ENCODE measurements at regions not wholly inside any gene's neighbourhood (a gene's known extent, or its start where the extent isn't known, plus 50 kb on each side); places are given as distances from the start of the nearest gene placed in this dataset.
"Not testable (repeated sequence)": the region's sequence is repeated elsewhere in the genome, so short reads cannot be mapped to it uniquely, and the experiment has no call there.

GRCh38 chr3:197430502-197430901, 125.3 kb downstream of the BDH1 start:
- no peak for DNase-seq

- DNase-seq: no peak
These were observed 126.8 kb downstream of the BDH1 start for GRCh38 chr3:197428952-197429351.

- peak; percentile 75 for DNase-seq
These were observed 127.5 kb downstream of the BDH1 start for GRCh38 chr3:197428117-197428801.

DNA sequence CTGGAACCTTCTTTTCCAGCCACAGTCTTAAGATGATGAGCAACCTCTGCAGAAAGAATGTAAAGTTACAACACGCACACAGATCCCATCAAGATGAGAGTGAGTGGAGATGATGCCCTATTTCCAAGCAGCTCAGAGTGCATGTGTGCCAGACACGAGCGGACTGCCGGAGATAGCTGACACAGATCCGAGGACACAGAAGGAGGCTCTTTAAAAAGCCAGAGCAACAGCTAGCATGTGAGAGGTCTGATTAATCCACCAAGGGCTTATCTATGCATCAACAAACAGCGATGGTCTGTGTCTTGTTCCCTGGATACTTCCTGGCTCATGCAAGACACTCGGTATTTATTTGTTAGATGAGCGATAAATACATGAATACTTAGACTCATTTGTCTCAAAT, 128.6 kb upstream of the DLG1 start:
- DNase-seq: no peak

DNA sequence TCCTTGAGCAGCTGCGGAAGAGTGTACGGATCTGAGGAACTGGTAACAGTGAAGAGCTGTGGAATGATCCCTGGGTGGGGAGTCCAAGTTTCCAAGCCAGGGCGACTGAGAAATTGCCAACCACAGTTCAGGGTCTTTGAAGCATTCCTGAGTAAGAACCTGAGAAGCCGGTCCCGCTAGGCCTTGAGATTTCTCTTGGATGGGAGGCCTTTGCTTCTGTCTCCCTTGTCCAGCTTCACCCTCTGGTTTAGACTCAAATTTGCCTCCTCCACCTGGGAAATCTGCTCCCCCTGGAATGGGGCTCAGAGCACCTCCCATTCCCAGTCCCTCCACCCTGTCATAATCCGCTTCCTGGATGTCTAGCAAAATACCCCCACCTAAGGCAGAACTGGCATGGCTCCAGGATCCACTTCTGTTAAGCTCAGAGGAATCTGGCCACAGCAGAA, 127.7 kb upstream of the DLG1 start:
- DNase-seq: no peak

- DNase-seq: no peak
These were observed 127.2 kb upstream of the DLG1 start for GRCh38 chr3:197425485-197426120.

DNA sequence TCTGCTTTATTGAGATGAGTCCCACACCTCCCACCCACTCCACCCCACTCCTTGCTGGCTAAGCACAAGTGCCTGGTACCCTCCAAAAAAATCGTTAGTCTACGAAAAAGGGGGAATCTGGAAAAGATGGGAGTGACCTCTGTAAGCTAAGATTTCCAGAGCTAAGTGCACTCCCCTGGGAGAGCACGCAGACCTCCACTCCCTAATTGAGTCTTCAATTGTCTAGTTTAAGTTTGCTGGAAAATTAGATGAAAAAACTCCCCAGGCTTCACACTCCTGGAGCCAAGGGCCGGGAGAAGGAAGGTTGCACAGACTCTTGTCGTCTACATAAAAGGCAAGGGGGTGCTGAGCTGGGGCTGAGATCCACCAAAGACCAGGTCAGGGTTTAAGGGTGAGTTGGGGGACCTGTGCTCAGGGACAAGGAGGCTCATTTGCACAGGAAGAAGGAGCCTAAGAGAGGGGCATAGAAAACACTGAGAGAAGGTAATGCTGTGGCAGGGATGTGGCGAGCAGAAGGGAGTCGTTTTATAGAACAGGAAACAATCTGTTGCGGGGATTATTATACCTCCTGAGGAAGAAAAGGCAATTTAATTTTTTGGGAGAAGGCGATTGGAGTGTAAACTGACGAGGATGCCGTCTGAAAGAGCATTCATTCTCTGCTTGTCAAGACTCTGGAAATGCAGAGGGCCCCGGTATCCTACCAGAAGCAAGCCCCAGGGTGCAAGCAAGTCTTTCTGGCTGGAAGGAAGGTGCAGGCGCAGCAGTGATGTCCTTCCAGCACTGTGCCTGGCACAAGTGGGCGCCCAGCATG, 126.5 kb upstream of the DLG1 start:
- no peak for DNase-seq

DNA sequence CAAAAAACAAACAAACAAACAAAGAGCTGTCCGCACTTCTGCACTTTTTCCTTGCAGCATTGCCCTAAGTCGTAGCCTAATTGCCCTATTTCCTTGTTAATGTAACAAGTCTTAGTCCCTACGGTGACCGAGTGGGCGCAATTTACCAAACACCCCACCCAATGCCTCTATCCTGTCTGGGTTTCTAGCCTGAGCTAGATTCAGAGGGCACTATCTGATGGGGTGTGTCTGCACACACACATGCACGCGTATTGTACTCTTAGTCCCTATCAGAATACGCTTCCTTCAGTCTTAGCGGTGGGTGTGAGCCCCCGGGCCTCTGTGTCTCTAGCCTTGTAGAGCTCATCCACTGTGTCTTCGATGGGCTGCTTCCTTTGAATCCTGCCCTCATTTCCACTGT, 125.9 kb upstream of the DLG1 start:
- no peak for DNase-seq

DNA sequence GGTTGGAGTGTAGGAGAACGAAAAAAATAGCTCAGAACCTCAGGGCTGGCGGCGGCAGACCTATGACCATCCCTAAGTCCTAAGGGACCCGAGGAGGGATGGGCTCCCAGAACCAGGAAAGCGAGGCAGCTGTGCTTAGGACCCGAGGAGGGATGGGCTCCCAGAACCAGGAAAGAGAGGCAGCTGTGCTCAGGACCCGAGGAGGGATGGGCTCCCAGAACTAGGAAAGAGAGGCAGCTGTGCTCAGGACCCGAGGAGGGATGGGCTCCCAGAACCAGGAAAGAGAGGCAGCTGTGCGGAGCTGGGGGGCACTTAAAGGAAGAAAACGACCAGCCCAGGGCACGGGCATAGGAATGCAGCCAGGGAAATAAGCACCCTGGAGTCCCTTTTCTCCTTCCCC, 125.0 kb upstream of the DLG1 start:
- DNase-seq: no peak

GRCh38 chr3:197422506-197422905, 124.1 kb upstream of the DLG1 start:
- no peak for DNase-seq

GRCh38 chr3:197421021-197421420, 122.6 kb upstream of the DLG1 start:
- no peak for DNase-seq

- DNase-seq: no peak
These were observed 122.2 kb upstream of the DLG1 start for GRCh38 chr3:197420566-197420965.

DNA sequence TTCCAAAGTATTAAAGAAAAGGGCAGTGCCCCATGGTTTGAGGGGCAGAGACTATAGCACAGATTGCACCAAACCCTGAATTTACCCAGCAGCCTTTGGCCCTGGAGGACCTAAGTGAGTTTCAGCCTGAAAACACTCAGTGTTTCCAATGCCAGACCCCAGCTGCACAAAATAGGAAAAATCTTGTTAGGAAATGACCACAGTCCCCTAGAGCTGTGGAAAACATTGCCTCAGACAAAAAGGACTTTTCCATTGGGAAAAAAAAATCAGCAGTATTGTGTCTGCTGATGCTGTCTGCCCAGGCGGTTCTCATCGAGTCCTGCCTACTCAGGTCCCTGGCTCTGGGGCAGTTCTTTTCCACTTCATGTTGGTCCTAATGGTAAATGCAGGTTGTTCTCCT, 121.7 kb upstream of the DLG1 start:
- no peak for DNase-seq

GRCh38 chr3:197419696-197420095, 121.3 kb upstream of the DLG1 start:
- DNase-seq: no peak

GRCh38 chr3:197417911-197418618, 119.7 kb upstream of the DLG1 start:
- no peak for DNase-seq

GRCh38 chr3:197417441-197417840, 119.0 kb upstream of the DLG1 start:
- DNase-seq: no peak

DNA sequence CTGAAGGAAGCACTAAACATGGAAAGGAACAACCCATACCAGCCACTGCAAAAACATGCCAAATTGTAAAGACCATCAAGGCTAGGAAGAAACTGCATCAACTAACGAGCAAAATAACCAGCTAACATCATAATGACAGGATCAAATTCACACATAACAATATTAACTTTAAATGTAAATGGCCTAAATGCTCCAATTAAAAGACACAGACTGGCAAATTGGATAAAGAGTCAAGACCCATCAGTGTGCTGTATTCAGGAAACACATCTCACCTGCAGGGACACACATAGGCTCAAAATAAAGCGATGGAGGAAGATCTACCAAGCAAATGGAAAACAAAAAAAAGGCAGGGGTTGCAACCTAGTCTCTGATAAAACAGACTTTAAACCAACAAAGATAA, 113.5 kb upstream of the DLG1 start:
- DNase-seq: not testable (repeated sequence)

DNA sequence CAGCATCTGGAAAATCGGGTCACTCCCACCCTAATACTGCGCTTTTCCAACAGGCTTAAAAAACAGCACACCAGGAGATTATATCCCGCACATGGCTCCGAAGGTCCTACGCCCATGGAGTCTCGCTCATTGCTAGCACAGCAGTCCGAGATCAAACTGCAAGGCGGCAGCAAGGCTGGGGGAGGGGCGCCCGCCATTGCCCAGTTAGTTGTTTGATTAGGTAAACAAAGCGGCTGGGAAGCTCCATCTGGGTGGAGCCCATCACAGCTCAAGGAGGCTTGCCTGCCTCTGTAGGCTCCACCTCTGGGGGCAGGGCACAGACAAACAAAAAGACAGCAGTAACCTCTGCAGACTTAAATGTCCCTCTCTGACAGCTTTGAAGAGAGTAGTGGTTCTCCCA, 111.8 kb upstream of the DLG1 start:
- DNase-seq: not testable (repeated sequence)

- peak; percentile 35 for DNase-seq
These were observed 110.0 kb upstream of the DLG1 start for GRCh38 chr3:197408177-197408957.

DNA sequence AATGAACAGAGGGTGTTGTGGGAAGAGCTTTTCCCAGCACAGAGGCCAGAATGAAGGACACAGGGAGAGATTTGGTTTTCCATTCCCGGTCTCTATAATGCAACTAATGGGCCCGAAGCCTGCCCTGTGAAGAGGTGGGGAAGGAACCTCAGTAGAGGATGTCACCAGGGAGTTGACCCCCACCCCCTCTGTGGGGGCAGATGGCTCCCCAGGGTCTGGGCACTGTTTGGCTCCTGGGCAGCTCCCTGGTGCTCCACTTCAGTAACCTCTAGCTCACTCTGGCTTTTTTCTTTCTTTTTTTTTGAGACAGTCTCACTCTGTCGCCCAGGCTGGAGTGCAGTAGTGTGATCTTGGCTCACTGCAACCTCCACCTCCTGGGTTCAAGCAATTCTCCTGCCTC, 109.1 kb upstream of the DLG1 start:
- no peak for DNase-seq

- DNase-seq: peak; percentile 54
These were observed 108.6 kb upstream of the DLG1 start for GRCh38 chr3:197407053-197407452.

DNA sequence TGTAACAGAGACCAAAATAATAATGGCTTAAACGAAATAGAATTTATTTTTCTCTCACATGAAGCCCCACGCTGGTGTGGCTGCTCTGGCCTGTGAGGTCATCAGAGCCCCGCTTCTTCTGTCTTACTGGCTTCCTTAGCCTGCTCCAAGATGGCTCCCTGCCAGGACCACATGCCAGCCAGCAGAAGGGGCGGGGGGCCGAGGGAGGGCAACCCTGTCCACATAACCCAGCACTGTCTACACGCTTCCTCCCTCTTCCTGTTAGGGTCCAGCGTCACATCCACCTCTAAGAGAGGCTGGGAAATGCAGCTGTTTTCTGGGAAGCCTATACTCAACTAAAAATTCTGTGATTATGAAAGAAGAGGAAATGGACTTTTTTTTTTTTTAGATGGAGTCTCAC, 107.9 kb upstream of the DLG1 start:
- peak; percentile 47 for DNase-seq

DNA sequence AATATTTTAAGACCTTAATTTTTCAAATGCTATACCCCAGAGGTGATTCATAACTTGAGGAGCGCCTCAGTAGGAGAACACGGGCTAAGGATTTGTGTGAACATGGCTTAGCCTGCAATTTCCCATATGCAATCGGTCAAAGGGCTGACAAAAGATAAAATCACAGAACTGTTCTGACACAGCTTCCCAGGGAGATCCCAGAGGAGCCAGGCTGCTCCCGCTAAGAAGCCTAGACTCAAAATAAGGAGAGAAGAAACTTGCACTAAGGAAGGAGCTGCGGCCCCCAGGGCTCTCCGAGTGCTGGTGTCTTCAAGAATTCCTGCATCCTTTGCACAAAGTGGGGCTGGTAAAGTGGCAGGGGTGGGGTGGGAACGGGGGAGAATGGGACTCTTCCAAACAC, 106.3 kb upstream of the DLG1 start:
- no peak for DNase-seq
